Nephron progenitor cell (in vitro differentiated cells): ENCODE measurements at regions not wholly inside any gene's neighbourhood (a gene's known extent, or its start where the extent isn't known, plus 50 kb on each side); places are given as distances from the start of the nearest gene placed in this dataset.

Experiments
- DNase-seq: peaks from one replicate; pipeline ENCODE4 v3.0.0; 2021
- H3K27ac Mint-ChIP-seq: 2 replicates; pipeline ENCODE4 v1.8.0; 2021; ENCODE audit warnings: mild to moderate bottlenecking, moderate library complexity, mixed read lengths
- H3K27me3 Mint-ChIP-seq: 2 replicates; pipeline ENCODE4 v1.8.0; 2021; ENCODE audit warnings: mild to moderate bottlenecking, low read depth, mixed read lengths; ENCODE audit not compliant: poor library complexity
- H3K36me3 Mint-ChIP-seq: 2 replicates; pipeline ENCODE4 v1.8.0; 2021; ENCODE audit warnings: low read depth, mixed read lengths
- H3K4me1 Mint-ChIP-seq: 2 replicates; pipeline ENCODE4 v1.8.0; 2021; ENCODE audit warnings: mixed read lengths
- H3K4me3 Mint-ChIP-seq: 2 replicates; pipeline ENCODE4 v1.8.0; 2021; ENCODE audit warnings: mild to moderate bottlenecking, moderate library complexity, mixed read lengths
- H3K9me3 Mint-ChIP-seq: 2 replicates; pipeline ENCODE4 v1.8.0; 2021; ENCODE audit warnings: mild to moderate bottlenecking, moderate library complexity, mixed read lengths
- CTCF ChIP-seq: fragments of 200-600 bp; sonication (generic); IDR thresholded peaks from 2 replicates; pipeline ENCODE4 v1.5.0; 2021; ENCODE audit warnings: antibody characterized with exemption

GRCh38 chr5:116631147-116631546, 56.5 kb upstream of the SEMA6A start:
- Mint-ChIP-seq H3K27me3 (peaks cover 5% of the 10 kb centered on the region), H3K36me3 (peaks cover 5% of the 10 kb centered on the region)

GRCh38 chr5:116629168-116629567, 54.5 kb upstream of the SEMA6A start:
- Mint-ChIP-seq H3K9me3 (no peaks in the 10 kb centered on the region), H3K27me3 (peaks cover 5% of the 10 kb centered on the region), H3K36me3 (no peaks in the 10 kb centered on the region), H3K4me3 (no peak overlapping the region), H3K27ac (no peak overlapping the region), H3K4me1 (peaks cover 27% of the 10 kb centered on the region)
- no peak for DNase-seq
- no peak for TF ChIP-seq CTCF

More at GRCh38 chr5:116631147-116631546, 56.5 kb upstream of the SEMA6A start:
- H3K4me3 Mint-ChIP-seq: no peak overlapping the region
- peaks cover 9% of the 10 kb centered on the region for H3K9me3 Mint-ChIP-seq
- no peak for DNase-seq
- no peak for TF ChIP-seq CTCF
- peaks cover 13% of the 10 kb centered on the region for H3K4me1 Mint-ChIP-seq
- H3K27ac Mint-ChIP-seq: no peak overlapping the region

- TF ChIP-seq CTCF: no peak
- Mint-ChIP-seq H3K4me1 (peaks cover 27% of the 10 kb centered on the region), H3K27ac (no peak overlapping the region), H3K9me3 (no peaks in the 10 kb centered on the region), H3K27me3 (peaks cover 8% of the 10 kb centered on the region), H3K36me3 (no peaks in the 10 kb centered on the region), H3K4me3 (no peak overlapping the region)
- DNase-seq: no peak
Measured at GRCh38 chr5:116626945-116627679, 52.5 kb upstream of the SEMA6A start.

- Mint-ChIP-seq H3K27ac (peak overlapping the region; percentile 21), H3K4me3 (no peak overlapping the region), H3K9me3 (no peaks in the 10 kb centered on the region), H3K27me3 (peaks cover 11% of the 10 kb centered on the region), H3K36me3 (no peaks in the 10 kb centered on the region), H3K4me1 (peaks cover 27% of the 10 kb centered on the region)
- DNase-seq: no peak
- no peak for TF ChIP-seq CTCF
Measured at GRCh38 chr5:116626272-116626723, 51.7 kb upstream of the SEMA6A start.
